K562 (cell line): ENCODE measurements at regions not wholly inside any gene's neighbourhood (a gene's known extent, or its start where the extent isn't known, plus 50 kb on each side); places are given as distances from the start of the nearest gene placed in this dataset.

Experiments
- ATAC-seq: fragments of 200-7000 bp; cut with Tn5 transposase; 3 replicates; pipeline ENCODE4 v1.9.1; 2020; ENCODE audit warnings: moderate library complexity
- BruUV-seq: library from RNA; stranded (reverse); fragments of 400-500 nt; replicated peaks from 2 replicates; lab custom pipeline; 2021; lab: Mats Ljungman, UMichigan
- CTCF ChIA-PET: fragments of 300-600 bp; formaldehyde crosslinking; extraction: SDS; loops from one replicate; lab custom pipeline; 2021; ENCODE audit warnings: low intra/inter-chr PET ratio; lab: Yijun Ruan, JAX
- POLR2A ChIA-PET: fragments of 300-600, 350-650 bp; sonication (Branson Sonifier 250); formaldehyde crosslinking; extraction: SDS; loops from one replicate; lab custom pipeline; 2021; ENCODE audit warnings: antibody characterized with exemption, inconsistent platforms; lab: Yijun Ruan, JAX
- DNase-seq, 4 experiments: peaks; one replicate each; pipeline versions ENCODE4 v3.0.0 to v3.0.0-alpha.2; 2011 to 2018; ENCODE audit warnings: low spot score in 3 of 4, mixed read lengths in 3 of 4; ENCODE audit errors: extremely low read depth in 1 of 4
- FAIRE-seq: peaks from 2 replicates; lab custom pipeline; 2011; peaks lifted over from hg19 to GRCh38; lab: Jason Lieb, UNC
- H2AFZ ChIP-seq: 2 replicates; pipeline ENCODE4 v1.6.0; 2011; ENCODE audit warnings: low read depth, low read length, control low read depth, inconsistent platforms
- H3K27ac ChIP-seq: fragments of 200-600 bp; 3 replicates; pipeline ENCODE4 v1.8.0; 2011; ENCODE audit warnings: low read depth, mild to moderate bottlenecking, control low read depth, inconsistent platforms, low read length, moderate library complexity, mixed read lengths; ENCODE audit errors: extremely low read depth
- H3K27me3 ChIP-seq, 2 experiments: fragments of 300-600 bp in 1 of 2; 2 replicates in 1 of 2; 3 replicates in 1 of 2; pipeline versions ENCODE4 v1.6.0 to v1.8.0; 2011; ENCODE audit warnings: inconsistent platforms in 2 of 2, low read length in 2 of 2, mild to moderate bottlenecking in 1 of 2, mixed read lengths in 1 of 2, moderate library complexity in 1 of 2; ENCODE audit not compliant: control insufficient read depth in 2 of 2, insufficient read depth in 2 of 2
- H3K36me3 ChIP-seq: fragments of 300-600 bp; 3 replicates; pipeline ENCODE4 v1.8.0; 2011; ENCODE audit warnings: mild to moderate bottlenecking, low read length, inconsistent platforms; ENCODE audit not compliant: control insufficient read depth, insufficient read depth
- H3K4me1 ChIP-seq, 2 experiments: fragments of 200-600 bp in 1 of 2; replicated peaks in 1 of 2; 2 replicates in 1 of 2; 3 replicates in 1 of 2; pipeline versions ENCODE4 v1.5.1 to v1.8.0; 2011; ENCODE audit warnings: inconsistent platforms in 2 of 2, low read length in 2 of 2, mild to moderate bottlenecking in 1 of 2, mixed read lengths in 1 of 2, moderate library complexity in 1 of 2; ENCODE audit not compliant: control insufficient read depth in 2 of 2, insufficient read depth in 2 of 2
- H3K4me2 ChIP-seq: 2 replicates; pipeline ENCODE4 v1.6.1; 2011; ENCODE audit warnings: low read length, control low read depth, inconsistent platforms, mixed read lengths; ENCODE audit not compliant: insufficient read depth
- H3K4me3 ChIP-seq: fragments of 200-600 bp; sonication (generic), shearing (Covaris generic); 2 replicates; pipeline ENCODE4 v1.5.1; 2016; ENCODE audit warnings: control low read depth, inconsistent platforms
- H3K79me2 ChIP-seq: fragments of 200-600 bp; 3 replicates; pipeline ENCODE4 v1.8.0; 2011; ENCODE audit warnings: low read length, inconsistent platforms; ENCODE audit not compliant: control insufficient read depth, insufficient read depth
- H3K9ac ChIP-seq, 2 experiments: 2 replicates each; pipeline versions ENCODE4 v1.6.0 to v1.6.1; 2011; ENCODE audit warnings: low read depth in 2 of 2, low read length in 2 of 2, control low read depth in 1 of 2, inconsistent platforms in 1 of 2, mild to moderate bottlenecking in 1 of 2, mixed read lengths in 1 of 2; ENCODE audit not compliant: insufficient read depth in 1 of 2
- H3K9me1 ChIP-seq: one replicate; pipeline ENCODE4 v1.6.0; 2011; ENCODE audit warnings: inconsistent platforms, mild to moderate bottlenecking, low read length, moderate library complexity; ENCODE audit not compliant: control insufficient read depth, insufficient read depth
- H3K9me3 ChIP-seq: replicated peaks from 2 replicates; pipeline ENCODE4 v1.5.1; 2011; ENCODE audit warnings: low read depth, low read length, inconsistent platforms; ENCODE audit not compliant: control insufficient read depth, insufficient read depth
- H4K20me1 ChIP-seq: replicated peaks from 2 replicates; pipeline ENCODE4 v1.6.1; 2011; ENCODE audit warnings: low read length, inconsistent platforms, mixed read lengths; ENCODE audit not compliant: control insufficient read depth, insufficient read depth
- JUNB ChIP-seq: fragments of 450-650 bp; formaldehyde crosslinking; conservative IDR thresholded peaks from 2 replicates; pipeline ENCODE4 v1.4.0; 2020; ENCODE audit warnings: mild to moderate bottlenecking
- WGBS: fragments of 100-300 bp; shearing (Covaris generic); methylation state at CpG from one replicate; pipeline ENCODE4 v1.1.6; 2016; ENCODE audit warnings: low coverage, mixed read lengths; ENCODE audit not compliant: insufficient coverage; ENCODE audit errors: missing lambda C conversion rate; 5-methylcytosine and 5-hydroxymethylcytosine counted together
- in situ Hi-C: fragments of 300-500 bp; cut with MboI; formaldehyde crosslinking; loops from 4 replicates; pipeline ENCODE4 v1.15.0; 2018; ENCODE audit warnings: inconsistent platforms, mixed read lengths
- intact Hi-C: fragments of 100-400 bp; cut with micrococcal nuclease; formaldehyde crosslinking; loops from 2 replicates; pipeline ENCODE4 v1.14.2; 2022
- TF ChIP-seq, protein P1 (sequence below): sonication (generic); formaldehyde crosslinking; IDR thresholded peaks from 2 replicates; pipeline ENCODE4 v1.8.1; 2022; ENCODE audit warnings: missing genetic modification reagents
- TF ChIP-seq, protein P2 (sequence below), 2 experiments: fragments of 450-650 bp; IDR thresholded peaks; 2 replicates each; pipeline ENCODE4 v1.6.1; 2016

DNA sequence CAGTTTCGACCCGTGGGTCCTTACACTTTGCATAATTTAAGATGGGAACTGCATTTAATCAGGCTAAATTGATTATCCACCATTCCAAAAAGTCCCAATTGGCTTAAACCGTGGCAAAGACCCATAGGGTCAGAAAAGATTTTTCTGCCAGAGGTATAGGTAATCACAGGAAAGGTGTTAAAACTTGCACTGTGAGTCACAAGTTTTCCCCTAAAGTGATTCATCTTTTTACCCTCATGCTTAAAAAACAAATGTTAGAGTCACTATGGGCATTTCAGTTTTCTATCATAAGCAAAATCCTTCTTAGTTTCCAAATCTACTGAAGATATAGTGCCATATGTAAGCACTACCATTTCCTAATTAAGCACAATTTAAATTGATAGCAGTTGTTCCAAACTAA, 1079.8 kb downstream of the ADGRL2 start:
- Histone ChIP-seq H3K4me3 (no peak overlapping the region), H3K9me3 (no peaks in the 10 kb centered on the region), H3K4me2 (no peak overlapping the region), H3K79me2 (no peaks in the 10 kb centered on the region), H3K4me1 (no peaks in the 10 kb centered on the region), H3K9ac (no peak overlapping the region), H3K9me1 (no peaks in the 10 kb centered on the region), H3K36me3 (no peaks in the 10 kb centered on the region), H3K27ac (no peak overlapping the region), H2AFZ (no peak overlapping the region), H4K20me1 (no peaks in the 10 kb centered on the region), H3K27me3 (no peaks in the 10 kb centered on the region)
- ATAC-seq, result no peak
- TF ChIP-seq JUNB (CRISPR knock-in tag), result no peak
- TF ChIP-seq, protein P1, sequence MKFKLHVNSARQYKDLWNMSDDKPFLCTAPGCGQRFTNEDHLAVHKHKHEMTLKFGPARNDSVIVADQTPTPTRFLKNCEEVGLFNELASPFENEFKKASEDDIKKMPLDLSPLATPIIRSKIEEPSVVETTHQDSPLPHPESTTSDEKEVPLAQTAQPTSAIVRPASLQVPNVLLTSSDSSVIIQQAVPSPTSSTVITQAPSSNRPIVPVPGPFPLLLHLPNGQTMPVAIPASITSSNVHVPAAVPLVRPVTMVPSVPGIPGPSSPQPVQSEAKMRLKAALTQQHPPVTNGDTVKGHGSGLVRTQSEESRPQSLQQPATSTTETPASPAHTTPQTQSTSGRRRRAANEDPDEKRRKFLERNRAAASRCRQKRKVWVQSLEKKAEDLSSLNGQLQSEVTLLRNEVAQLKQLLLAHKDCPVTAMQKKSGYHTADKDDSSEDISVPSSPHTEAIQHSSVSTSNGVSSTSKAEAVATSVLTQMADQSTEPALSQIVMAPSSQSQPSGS (CRISPR knock-in tag), result no peak
- TF ChIP-seq, protein P2, sequence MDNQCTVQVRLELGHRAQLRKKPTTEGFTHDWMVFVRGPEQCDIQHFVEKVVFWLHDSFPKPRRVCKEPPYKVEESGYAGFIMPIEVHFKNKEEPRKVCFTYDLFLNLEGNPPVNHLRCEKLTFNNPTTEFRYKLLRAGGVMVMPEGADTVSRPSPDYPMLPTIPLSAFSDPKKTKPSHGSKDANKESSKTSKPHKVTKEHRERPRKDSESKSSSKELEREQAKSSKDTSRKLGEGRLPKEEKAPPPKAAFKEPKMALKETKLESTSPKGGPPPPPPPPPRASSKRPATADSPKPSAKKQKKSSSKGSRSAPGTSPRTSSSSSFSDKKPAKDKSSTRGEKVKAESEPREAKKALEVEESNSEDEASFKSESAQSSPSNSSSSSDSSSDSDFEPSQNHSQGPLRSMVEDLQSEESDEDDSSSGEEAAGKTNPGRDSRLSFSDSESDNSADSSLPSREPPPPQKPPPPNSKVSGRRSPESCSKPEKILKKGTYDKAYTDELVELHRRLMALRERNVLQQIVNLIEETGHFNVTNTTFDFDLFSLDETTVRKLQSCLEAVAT (IDR thresholded peaks at IDR 0.05), result no peak
- intact Hi-C loops, result no loop called here
- POLR2A ChIA-PET, result no interaction called here
- DNase-seq, result no peak
- no peak for FAIRE-seq
- 0% methylated on average over 3 of the region's 3 CpGs for WGBS
- in situ Hi-C loops, result no loop called here
- CTCF ChIA-PET, result no interaction called here
- BruUV-seq, result no TSS peak
